Uterus (tissue), 2 donors: ENCODE measurements at regions not wholly inside any gene's neighbourhood (a gene's known extent, or its start where the extent isn't known, plus 50 kb on each side); places are given as distances from the start of the nearest gene placed in this dataset.

Experiments
- CTCF ChIP-seq, 4 experiments: fragments of 200-600 bp in 2 of 4; fragments of 450-650 bp in 2 of 4; sonication (generic) in 2 of 4; IDR thresholded peaks; one replicate each; pipeline ENCODE4 v1.5.1; 2016 to 2019; ENCODE audit warnings: antibody characterized with exemption in 4 of 4, mild to moderate bottlenecking in 2 of 4, moderate library complexity in 1 of 4
- POLR2A ChIP-seq, 2 donors: fragments of 450-650 bp; IDR thresholded peaks; one replicate each; pipeline ENCODE4 v1.6.1; 2016; ENCODE audit warnings: antibody characterized with exemption in 2 of 2, mild to moderate bottlenecking in 1 of 2, moderate library complexity in 1 of 2

- TF ChIP-seq CTCF (IDR thresholded peaks at IDR 0.05) (no peak), POLR2A (IDR thresholded peaks at IDR 0.05) (no peak)
Measured at GRCh38 chr21:24217151-24217550, 1390.1 kb downstream of the MRPL39 start.
